ENCODE measurements at regions not wholly inside any gene's neighbourhood (a gene's known extent, or its start where the extent isn't known, plus 50 kb on each side); places are given as distances from the start of the nearest gene placed in this dataset.

DNA sequence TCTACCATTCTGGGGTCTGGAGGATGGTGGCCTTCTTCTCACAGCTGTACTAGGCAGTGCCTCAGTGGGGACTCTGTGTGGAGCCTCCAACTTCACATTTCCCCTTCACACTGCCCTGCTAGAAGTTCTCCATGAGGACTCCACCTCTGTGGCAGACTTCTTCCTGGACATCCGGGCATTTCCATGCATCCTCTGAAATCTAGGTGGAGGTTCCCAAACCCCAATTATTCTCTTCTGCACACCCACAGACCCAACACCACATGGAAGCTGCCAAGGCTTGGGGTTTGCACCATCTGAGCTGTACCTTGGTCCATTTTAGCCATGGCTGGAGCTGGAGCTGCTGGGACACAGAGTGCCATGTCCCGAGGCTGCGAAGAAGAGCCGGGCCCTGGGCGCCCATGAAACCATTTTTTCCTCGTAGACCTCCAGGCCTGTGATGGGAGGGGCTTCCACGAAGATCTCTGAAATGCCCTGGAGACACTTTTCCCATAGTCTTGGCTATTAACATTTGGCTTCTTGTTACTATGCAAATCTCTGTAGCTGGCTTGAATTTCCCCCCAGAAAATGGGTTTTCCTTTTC lies 170.5 kb downstream of the FOXD2 start:
- H3K4me2 ChIP-seq = no peak overlapping the region
- no peaks in the 10 kb centered on the region for H3K27me3 ChIP-seq
- peaks cover 28 to 49% (median 38%) of the 10 kb centered on the region in 11 experiments for H3K9me3 ChIP-seq (replicated peaks in 1 of 11)
- no peak overlapping the region for H3K9ac ChIP-seq
- peaks cover 0 to 10% (median 0%) of the 10 kb centered on the region in 11 experiments; a peak in 7 of 22 replicates for H3K36me3 ChIP-seq
- no peak for TF ChIP-seq Cebpa-rat (IDR thresholded peaks at IDR 0.05)
- peaks cover 0 to 24% (median 7%) of the 10 kb centered on the region in 10 experiments; a peak in 10 of 20 replicates for H3K4me1 ChIP-seq
- H3K4me3 ChIP-seq = peak overlapping the region in 1 of 10 experiments; percentile 10; a peak in 2 of 20 replicates
- no peak overlapping the region for H3K27ac ChIP-seq
- H4K20me1 ChIP-seq = no peaks in the 10 kb centered on the region

DNA sequence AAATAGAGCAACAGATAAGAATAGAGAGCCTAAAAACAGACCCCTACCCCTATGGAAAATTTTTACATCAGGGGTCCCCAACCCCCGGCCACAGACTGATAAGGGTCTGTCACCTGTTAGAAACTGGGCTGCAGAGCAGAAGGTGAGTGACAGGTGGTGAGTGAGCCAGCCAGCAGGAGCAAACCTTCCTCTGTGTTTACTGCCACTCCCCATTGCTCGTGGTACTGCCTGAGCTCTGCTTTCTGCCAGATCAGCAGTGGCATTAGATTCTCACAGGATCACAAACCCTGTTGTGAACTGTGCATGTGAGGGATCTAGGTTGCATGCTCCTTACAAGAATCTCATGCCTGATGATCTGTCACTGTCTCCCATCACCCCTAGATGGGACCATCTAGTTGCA lies 174.1 kb downstream of the FOXD2 start:
- H3K27me3 ChIP-seq = no peaks in the 10 kb centered on the region
- H3K36me3 ChIP-seq = peaks cover 0 to 10% (median 0%) of the 10 kb centered on the region in 11 experiments; a peak in 7 of 22 replicates
- no peak for TF ChIP-seq Cebpa-rat (IDR thresholded peaks at IDR 0.05)
- no peak overlapping the region for H3K27ac ChIP-seq
- H3K4me3 ChIP-seq = no peak overlapping the region
- H4K20me1 ChIP-seq = no peaks in the 10 kb centered on the region
- peaks cover 26 to 33% (median 28%) of the 10 kb centered on the region in 11 experiments for H3K9me3 ChIP-seq (replicated peaks in 1 of 11)
- peak overlapping the region in 1 of 11 experiments; percentile 19; a peak in 1 of 22 replicates for H3K4me2 ChIP-seq
- no peak overlapping the region for H3K9ac ChIP-seq
- H3K4me1 ChIP-seq = peaks cover 0 to 27% (median 11%) of the 10 kb centered on the region in 10 experiments; a peak in 11 of 20 replicates

DNA sequence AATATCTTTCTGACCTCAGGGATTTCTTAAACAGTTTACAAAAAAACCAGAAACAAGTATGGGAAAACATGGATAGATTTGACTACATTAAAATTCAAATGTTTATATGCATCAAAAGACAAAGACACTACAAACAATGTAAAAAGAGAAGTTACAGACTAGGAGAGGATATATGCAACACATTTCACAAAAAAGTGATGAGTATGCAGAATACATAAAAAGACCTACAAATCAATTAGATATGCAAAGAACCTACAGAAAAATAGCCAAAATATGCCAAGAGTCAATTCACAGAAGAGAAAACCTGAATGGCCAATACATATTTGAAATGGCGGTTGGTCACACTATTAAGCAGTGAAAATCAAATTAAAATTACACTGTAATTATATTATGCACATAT lies 175.0 kb downstream of the FOXD2 start:
- Histone ChIP-seq H3K4me3 (no peak overlapping the region), H3K4me2 (no peak overlapping the region), H3K27me3 (no peaks in the 10 kb centered on the region), H4K20me1 (no peaks in the 10 kb centered on the region), H3K9ac (no peak overlapping the region), H3K27ac (no peak overlapping the region), H3K4me1 (peaks cover 0 to 27% (median 11%) of the 10 kb centered on the region in 10 experiments; a peak in 11 of 20 replicates), H3K36me3 (peaks cover 0 to 10% (median 0%) of the 10 kb centered on the region in 11 experiments; a peak in 7 of 22 replicates), H3K9me3 (replicated peaks in 1 of 11) (peaks cover 19 to 25% (median 21%) of the 10 kb centered on the region in 11 experiments)
- TF ChIP-seq Cebpa-rat (IDR thresholded peaks at IDR 0.05) = no peak

- Histone ChIP-seq H3K27ac (no peak overlapping the region), H3K36me3 (no peaks in the 10 kb centered on the region), H3K9me3 (replicated peaks in 1 of 11) (no peaks in the 10 kb centered on the region; a peak in 1 of 22 replicates), H3K4me3 (no peak overlapping the region), H3K4me2 (0 out of 22 replicates have a peak overlapping the region, but pooled peaks of 1 of the 11 experiments have one; percentile 17), H3K4me1 (peaks cover 0 to 12% (median 2%) of the 10 kb centered on the region in 10 experiments; a peak in 7 of 20 replicates), H4K20me1 (no peaks in the 10 kb centered on the region), H3K9ac (no peak overlapping the region), H3K27me3 (no peaks in the 10 kb centered on the region)
- no peak for TF ChIP-seq Cebpa-rat (IDR thresholded peaks at IDR 0.05)
Measured at GRCh38 chr1:47616036-47616435, 178.2 kb downstream of the FOXD2 start.

GRCh38 chr1:47616906-47617305 lies 179.1 kb downstream of the FOXD2 start:
- Histone ChIP-seq H3K4me3 (no peak overlapping the region), H3K9me3 (replicated peaks in 1 of 11) (no peaks in the 10 kb centered on the region), H3K9ac (no peak overlapping the region), H3K27me3 (no peaks in the 10 kb centered on the region), H3K4me1 (peaks cover 0 to 8% (median 0%) of the 10 kb centered on the region in 10 experiments; a peak in 5 of 20 replicates), H3K4me2 (no peak overlapping the region), H4K20me1 (no peaks in the 10 kb centered on the region), H3K27ac (no peak overlapping the region), H3K36me3 (no peaks in the 10 kb centered on the region)
- TF ChIP-seq Cebpa-rat (IDR thresholded peaks at IDR 0.05) = no peak

- H3K36me3 ChIP-seq = no peaks in the 10 kb centered on the region
Measured at GRCh38 chr1:47617381-47618221, 179.8 kb downstream of the FOXD2 start.

GRCh38 chr1:47618222-47618720 lies 180.4 kb downstream of the FOXD2 start:
- Histone ChIP-seq H3K27me3 (no peaks in the 10 kb centered on the region), H3K36me3 (no peaks in the 10 kb centered on the region)

More at GRCh38 chr1:47617381-47618221, 179.8 kb downstream of the FOXD2 start:
- H3K4me3 ChIP-seq = no peak overlapping the region
- no peaks in the 10 kb centered on the region for H3K27me3 ChIP-seq
- H3K9ac ChIP-seq = no peak overlapping the region
- H3K27ac ChIP-seq = no peak overlapping the region
- H3K4me1 ChIP-seq = peaks cover 0 to 8% (median 0%) of the 10 kb centered on the region in 10 experiments; a peak in 3 of 20 replicates
- no peak for TF ChIP-seq Cebpa-rat (IDR thresholded peaks at IDR 0.05)
- H3K4me2 ChIP-seq = no peak overlapping the region
- no peaks in the 10 kb centered on the region for H4K20me1 ChIP-seq
- H3K9me3 ChIP-seq (replicated peaks in 1 of 11) = no peaks in the 10 kb centered on the region

GRCh38 chr1:47618830-47619229 lies 181.0 kb downstream of the FOXD2 start:
- H3K4me2 ChIP-seq = no peak overlapping the region
- no peaks in the 10 kb centered on the region for H3K27me3 ChIP-seq
- H3K9me3 ChIP-seq (replicated peaks in 1 of 11) = no peaks in the 10 kb centered on the region
- no peak for TF ChIP-seq Cebpa-rat (IDR thresholded peaks at IDR 0.05)
- H3K9ac ChIP-seq = no peak overlapping the region
- H3K4me1 ChIP-seq = peaks cover 0 to 8% (median 0%) of the 10 kb centered on the region in 10 experiments; a peak in 3 of 20 replicates
- H4K20me1 ChIP-seq = no peaks in the 10 kb centered on the region
- H3K4me3 ChIP-seq = no peak overlapping the region
- no peaks in the 10 kb centered on the region for H3K36me3 ChIP-seq
- no peak overlapping the region for H3K27ac ChIP-seq

More at GRCh38 chr1:47618222-47618720, 180.4 kb downstream of the FOXD2 start:
- H3K9me3 ChIP-seq (replicated peaks in 1 of 11) = no peaks in the 10 kb centered on the region
- no peak overlapping the region for H3K4me3 ChIP-seq
- H4K20me1 ChIP-seq = no peaks in the 10 kb centered on the region
- no peak for TF ChIP-seq Cebpa-rat (IDR thresholded peaks at IDR 0.05)
- H3K9ac ChIP-seq = no peak overlapping the region
- H3K27ac ChIP-seq = no peak overlapping the region
- peaks cover 0 to 8% (median 0%) of the 10 kb centered on the region in 10 experiments; a peak in 3 of 20 replicates for H3K4me1 ChIP-seq
- H3K4me2 ChIP-seq = no peak overlapping the region

- Histone ChIP-seq H3K4me2 (no peak overlapping the region), H3K9ac (no peak overlapping the region), H3K4me1 (peaks cover 0 to 12% (median 0%) of the 10 kb centered on the region in 10 experiments; a peak in 2 of 20 replicates), H4K20me1 (no peaks in the 10 kb centered on the region), H3K9me3 (replicated peaks in 1 of 11) (no peaks in the 10 kb centered on the region), H3K27me3 (no peaks in the 10 kb centered on the region), H3K4me3 (no peak overlapping the region), H3K27ac (no peak overlapping the region), H3K36me3 (no peaks in the 10 kb centered on the region)
- no peak for TF ChIP-seq Cebpa-rat (IDR thresholded peaks at IDR 0.05)
Measured at GRCh38 chr1:47621483-47621882, 183.6 kb downstream of the FOXD2 start.

Data from BLaER1 treated with 17β-estradiol and CSF1 and Interleukin-3, amounts not matched to agents 10 nM and 100 nM (cell line).